ENCODE measurements at regions not wholly inside any gene's neighbourhood (a gene's known extent, or its start where the extent isn't known, plus 50 kb on each side); places are given as distances from the start of the nearest gene placed in this dataset.

GRCh38 chr5:173524136-173524535, 92.3 kb downstream of the BOD1 start:
- DNase-seq = no peak

GRCh38 chr5:173523388-173523787, 93.1 kb downstream of the BOD1 start:
- DNase-seq = no peak

- DNase-seq = no peak
These were observed 93.9 kb downstream of the BOD1 start for GRCh38 chr5:173522518-173522917.

- no peak for DNase-seq
These were observed 97.6 kb downstream of the BOD1 start for GRCh38 chr5:173518856-173519255.

GRCh38 chr5:173517648-173518047, 98.8 kb downstream of the BOD1 start:
- DNase-seq = no peak

GRCh38 chr5:173515526-173515925, 100.9 kb downstream of the BOD1 start:
- DNase-seq = no peak

- no peak for DNase-seq
These were observed 101.8 kb downstream of the BOD1 start for GRCh38 chr5:173514661-173515060.

GRCh38 chr5:173513521-173513991, 102.9 kb downstream of the BOD1 start:
- no peak for DNase-seq

GRCh38 chr5:173512637-173513435, 103.6 kb downstream of the BOD1 start:
- no peak for DNase-seq

GRCh38 chr5:173509060-173509459, 107.4 kb downstream of the BOD1 start:
- no peak for DNase-seq

- no peak for DNase-seq
These were observed 109.3 kb downstream of the BOD1 start for GRCh38 chr5:173507171-173507570.

GRCh38 chr5:173505634-173506033, 110.8 kb downstream of the BOD1 start:
- no peak for DNase-seq

- DNase-seq = no peak
These were observed 114.5 kb downstream of the BOD1 start for GRCh38 chr5:173501922-173502321.

GRCh38 chr5:173501271-173501670, 115.2 kb downstream of the BOD1 start:
- no peak for DNase-seq

- DNase-seq = no peak
These were observed 116.3 kb downstream of the BOD1 start for GRCh38 chr5:173500213-173500560.

- no peak for DNase-seq
These were observed 116.8 kb downstream of the BOD1 start for GRCh38 chr5:173499471-173500212.

- DNase-seq = no peak
These were observed 117.5 kb downstream of the BOD1 start for GRCh38 chr5:173498739-173499470.

GRCh38 chr5:173498286-173498685, 118.2 kb downstream of the BOD1 start:
- no peak for DNase-seq

- no peak for DNase-seq
These were observed 118.8 kb downstream of the BOD1 start for GRCh38 chr5:173497685-173498084.

GRCh38 chr5:173496883-173497255, 119.6 kb downstream of the BOD1 start:
- DNase-seq = no peak

- no peak for DNase-seq
These were observed 120.1 kb downstream of the BOD1 start for GRCh38 chr5:173496129-173496882.

- no peak for DNase-seq
These were observed 121.1 kb downstream of the BOD1 start for GRCh38 chr5:173495225-173495904.

Data from NCI-H526 (cell line).